ENCODE measurements at regions not wholly inside any gene's neighbourhood (a gene's known extent, or its start where the extent isn't known, plus 50 kb on each side); places are given as distances from the start of the nearest gene placed in this dataset.

- no peak for DNase-seq
Measured at GRCh38 chr3:71838406-71838805, 53.5 kb upstream of the PROK2 start.
